Keratinocyte (primary cell): ENCODE measurements at regions not wholly inside any gene's neighbourhood (a gene's known extent, or its start where the extent isn't known, plus 50 kb on each side); places are given as distances from the start of the nearest gene placed in this dataset.

ENCODE experiments used
- CTCF ChIP-seq, 3 experiments: IDR thresholded peaks in 1 of 3; conservative IDR thresholded peaks in 1 of 3; optimal IDR thresholded peaks in 1 of 3; 2 replicates in 2 of 3; 3 replicates in 1 of 3; pipeline versions ENCODE3 to v1.5.1; 2011; ENCODE audit warnings: low read length in 3 of 3, mild to moderate bottlenecking in 3 of 3, moderate library complexity in 2 of 3, control low read depth in 1 of 3, inconsistent platforms in 1 of 3; ENCODE audit not compliant: insufficient read depth in 2 of 3; ENCODE audit errors: extremely low read depth in 1 of 3
- EZH2 ChIP-seq: IDR thresholded peaks from one replicate; pipeline ENCODE4 v1.6.1; 2012; ENCODE audit warnings: inconsistent platforms, mild to moderate bottlenecking, low read length, moderate library complexity

DNA sequence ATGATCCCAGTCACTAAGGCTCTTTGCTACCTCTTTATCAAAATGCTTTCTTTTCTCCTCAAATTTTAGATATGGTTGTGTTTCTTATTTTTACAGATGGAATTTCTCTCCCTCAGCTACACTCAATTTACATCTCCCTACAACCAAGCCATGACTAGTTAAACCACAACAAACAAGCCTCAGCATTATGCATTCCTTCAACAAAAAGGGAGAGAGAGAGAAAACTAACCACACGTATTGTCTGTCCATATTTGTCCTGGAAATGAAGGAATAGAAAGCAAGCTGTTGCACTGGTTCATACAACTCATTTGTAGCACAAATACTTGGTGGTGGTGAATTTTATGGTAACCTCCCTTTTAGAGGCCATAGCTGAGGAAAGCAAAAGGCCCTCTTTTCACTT lies 286.4 kb downstream of the AHR start:
- TF ChIP-seq CTCF (optimal IDR thresholded peaks at IDR 0.05 in 1 of 3, IDR thresholded peaks at IDR 0.05 in 1 of 3, conservative IDR thresholded peaks at IDR 0.05 in 1 of 3; ENCODE audit: extremely low read depth in 1 of 3, insufficient read depth in 2 of 3, low read length in 3 of 3) (no peak), EZH2 (no peak)
